GM19023 (cell line): ENCODE measurements at regions not wholly inside any gene's neighbourhood (a gene's known extent, or its start where the extent isn't known, plus 50 kb on each side); places are given as distances from the start of the nearest gene placed in this dataset.

Source experiments
- ATAC-seq: cut with Tn5 transposase; IDR thresholded peaks from one replicate; pipeline ENCODE4 v1.9.1; 2021; ENCODE audit warnings: mild to moderate bottlenecking, moderate library complexity; ENCODE audit not compliant: unreplicated experiment

DNA sequence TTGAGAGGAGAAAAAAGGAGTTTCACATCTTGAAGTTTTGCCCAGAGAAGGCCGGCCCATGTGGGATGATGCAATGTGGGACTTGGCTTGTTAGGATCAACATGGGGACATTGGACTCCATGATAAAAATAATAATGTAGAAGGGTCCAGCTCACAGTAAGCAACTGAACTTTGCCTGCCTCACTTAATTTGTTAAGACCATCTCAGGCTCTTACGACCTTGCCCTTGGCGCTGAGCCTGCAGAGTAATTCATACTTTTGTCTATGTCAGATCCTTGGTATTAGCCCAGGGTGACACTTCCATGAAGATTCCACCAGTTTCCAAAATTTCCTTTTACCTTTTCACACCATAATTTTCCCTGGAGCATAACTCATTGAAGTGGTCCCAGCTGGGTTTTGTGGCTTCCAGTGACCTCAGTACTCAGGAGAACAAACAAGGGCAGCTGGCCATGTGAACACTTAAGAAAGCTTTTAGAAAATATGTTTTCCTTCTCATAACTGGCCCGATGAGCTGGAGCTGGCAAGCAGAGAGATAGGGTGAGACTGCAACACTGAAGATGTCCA lies 315.4 kb upstream of the RASGRP1 start:
- ATAC-seq = no peak

DNA sequence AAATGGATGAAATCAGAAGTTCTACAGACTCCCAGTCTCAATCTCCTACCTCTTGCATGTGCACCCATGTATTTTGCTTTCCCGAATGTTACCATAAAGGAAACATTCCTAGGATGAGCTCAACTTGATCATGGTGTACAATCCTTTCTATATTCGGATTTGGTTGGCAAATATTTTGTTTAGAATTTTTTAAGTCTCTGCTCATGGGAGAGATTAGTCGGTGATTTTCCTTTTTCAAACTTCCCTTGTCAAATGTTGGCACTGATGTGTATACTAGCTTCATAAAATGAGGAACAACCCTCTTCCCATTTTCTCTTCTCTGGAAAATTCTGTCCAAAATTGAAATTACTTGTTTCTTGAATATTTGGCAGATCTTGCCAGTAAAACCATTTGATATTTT lies 317.6 kb upstream of the RASGRP1 start:
- no peak for ATAC-seq

DNA sequence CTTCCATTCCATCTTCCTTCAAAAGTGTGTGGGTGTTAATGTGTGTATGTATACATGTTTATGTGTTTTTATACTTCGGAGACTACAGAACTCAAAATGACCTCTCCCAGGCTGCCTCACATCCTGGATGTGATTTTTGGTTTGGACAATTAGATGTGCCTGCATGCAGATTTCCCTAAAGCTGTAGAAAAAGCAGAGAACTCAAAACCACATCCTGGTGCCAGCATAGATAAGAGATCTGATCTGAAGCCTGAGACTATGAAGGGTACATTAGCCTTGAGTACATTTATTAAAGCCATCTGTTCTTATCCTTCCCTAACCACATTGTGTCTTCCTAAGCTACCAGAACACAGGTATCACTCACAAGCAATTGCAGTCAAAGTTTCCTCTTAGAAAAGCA lies 319.4 kb upstream of the RASGRP1 start:
- ATAC-seq = no peak

GRCh38 chr15:38885001-38885400 lies 320.4 kb upstream of the RASGRP1 start:
- no peak for ATAC-seq

DNA sequence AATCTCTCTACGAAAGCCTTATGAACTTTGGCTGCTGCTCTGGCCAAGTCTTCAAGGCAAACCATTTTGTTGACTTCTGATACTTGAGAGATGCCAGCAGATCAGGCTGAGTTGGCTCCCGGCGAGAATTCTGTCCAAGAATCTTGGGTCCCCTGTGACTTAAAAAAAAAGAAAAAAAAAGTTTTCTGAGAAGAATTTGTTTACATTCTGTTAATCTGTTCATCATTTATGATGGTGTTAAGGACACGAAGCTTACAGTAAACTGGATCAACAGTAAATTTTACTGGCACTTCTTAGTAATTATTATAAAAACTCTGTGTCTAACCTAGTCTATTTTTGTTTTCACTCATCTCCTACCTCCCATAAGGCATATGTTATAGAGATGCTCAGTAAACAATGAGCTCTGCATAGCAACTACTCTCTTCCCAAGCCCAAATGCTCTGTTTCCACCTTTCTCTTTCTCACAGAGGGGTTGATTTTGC lies 320.9 kb upstream of the RASGRP1 start:
- no peak for ATAC-seq

DNA sequence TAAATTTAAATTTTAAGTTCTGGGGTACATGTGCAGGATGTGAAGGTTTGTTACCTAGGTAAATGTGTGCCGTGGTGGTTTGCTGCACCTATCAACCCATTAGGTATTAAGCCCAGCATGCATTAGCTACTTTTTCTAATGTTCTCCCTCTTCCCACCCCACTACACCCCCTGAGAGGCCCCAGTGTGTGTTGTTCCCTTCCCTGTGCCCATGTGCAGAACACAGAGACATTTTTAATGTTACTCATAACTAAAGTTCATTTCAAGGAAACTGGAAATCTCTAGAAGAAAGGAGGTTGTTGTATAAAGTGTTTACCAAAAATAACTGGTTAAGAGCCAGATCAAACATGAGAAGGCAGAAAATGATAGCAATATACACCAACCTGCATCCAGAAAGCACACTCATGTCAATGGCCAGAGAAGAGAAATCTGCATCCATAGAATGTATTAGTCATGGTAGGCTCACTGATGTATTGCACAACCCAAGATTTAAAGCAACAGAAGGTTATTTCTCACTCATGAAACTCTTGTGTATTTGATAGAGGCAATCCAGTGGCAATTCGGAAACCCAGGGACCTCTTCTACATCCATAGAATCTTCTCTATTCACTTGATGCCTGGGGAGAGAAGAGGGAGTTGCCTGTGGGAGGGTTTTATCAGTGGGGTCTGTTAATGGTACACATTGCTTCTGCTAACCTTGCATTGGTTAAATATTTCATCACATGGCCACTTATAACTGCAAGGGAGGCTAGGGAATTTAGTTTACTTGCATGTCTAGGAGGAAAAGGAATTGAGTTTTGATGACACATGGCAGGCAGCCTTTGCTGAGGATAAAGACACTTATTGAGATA lies 321.9 kb upstream of the RASGRP1 start:
- ATAC-seq = no peak

GRCh38 chr15:38888701-38889221 lies 324.1 kb upstream of the RASGRP1 start:
- no peak for ATAC-seq

DNA sequence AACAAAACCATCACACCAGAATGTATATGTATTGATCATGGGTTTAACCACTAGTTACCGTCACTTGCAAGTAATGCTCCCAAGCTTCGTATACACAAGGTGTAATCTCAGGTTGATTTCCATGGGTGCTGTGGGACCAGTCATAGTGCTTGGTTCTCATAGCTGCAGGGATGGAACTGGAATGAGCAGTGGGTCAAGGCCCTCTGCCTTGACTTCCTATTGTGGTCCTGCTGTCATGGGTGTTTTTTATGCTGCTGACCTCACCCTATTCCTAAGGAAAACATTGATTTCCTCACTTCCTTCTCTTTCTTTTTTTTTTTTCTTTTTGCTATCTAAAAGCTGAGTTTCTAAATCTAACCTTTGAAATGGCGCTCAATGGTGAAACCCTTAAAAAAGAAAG lies 325.6 kb upstream of the RASGRP1 start:
- ATAC-seq = no peak

DNA sequence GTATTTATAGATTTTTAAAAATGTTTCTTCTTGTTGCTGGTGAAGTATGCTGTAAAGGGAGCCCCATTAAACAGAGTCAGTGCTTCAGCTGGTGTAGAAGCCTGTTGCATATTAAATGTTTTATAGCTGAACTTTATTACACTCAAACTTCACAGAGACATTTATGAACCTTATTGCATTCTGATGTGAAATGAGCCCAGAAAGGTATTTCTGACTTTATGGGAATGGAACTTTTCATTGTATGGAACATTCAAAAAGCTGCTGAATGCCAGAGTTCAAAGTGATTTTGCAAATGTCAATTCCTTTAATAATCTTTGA lies 329.3 kb upstream of the RASGRP1 start:
- ATAC-seq = no peak

- no peak for ATAC-seq
Observed at GRCh38 chr15:38894243-38894948, 329.8 kb upstream of the RASGRP1 start.

DNA sequence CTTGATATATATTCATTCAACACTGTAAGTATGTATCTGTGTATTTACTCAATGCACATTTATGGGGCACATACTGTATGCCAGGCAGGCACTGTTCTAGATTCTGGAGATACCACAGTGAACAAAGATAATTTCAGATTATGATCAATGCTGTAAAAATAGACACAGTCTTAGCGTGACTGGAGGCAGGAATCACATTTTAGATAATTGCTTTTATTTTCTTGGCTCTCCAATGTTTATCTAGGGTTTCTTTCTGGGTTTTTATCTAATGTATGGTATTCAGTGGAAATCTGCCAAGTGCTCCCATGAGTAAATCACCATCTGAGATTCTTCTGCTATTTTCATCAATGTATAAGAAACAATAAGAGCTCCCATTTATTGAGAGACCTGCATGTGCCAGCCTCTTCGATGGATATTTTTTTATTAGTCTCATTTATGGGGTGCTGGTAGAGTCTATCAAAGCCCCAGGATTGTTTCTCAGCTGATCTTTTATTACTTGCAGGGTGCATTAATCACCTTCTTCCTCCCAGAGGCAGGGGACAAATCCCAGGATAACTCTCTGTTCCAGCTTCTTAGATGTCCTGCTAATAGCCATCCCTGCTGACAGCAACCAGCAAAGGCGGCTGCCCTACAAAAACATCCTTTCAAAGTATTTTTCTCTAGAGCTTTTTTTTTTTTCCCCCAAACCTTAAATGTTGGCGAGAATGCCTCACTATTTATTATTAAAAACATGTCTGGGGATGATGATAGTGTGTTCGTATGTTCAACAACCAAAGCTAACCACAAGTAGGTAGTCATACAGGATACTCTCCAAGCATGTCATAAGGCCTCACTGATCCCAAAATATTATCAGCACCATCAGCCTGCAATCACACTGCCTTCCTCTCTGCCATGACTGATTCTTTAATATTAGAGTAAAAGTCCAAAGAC lies 331.0 kb upstream of the RASGRP1 start:
- no peak for ATAC-seq

GRCh38 chr15:38896647-38897046 lies 332.0 kb upstream of the RASGRP1 start:
- no peak for ATAC-seq

DNA sequence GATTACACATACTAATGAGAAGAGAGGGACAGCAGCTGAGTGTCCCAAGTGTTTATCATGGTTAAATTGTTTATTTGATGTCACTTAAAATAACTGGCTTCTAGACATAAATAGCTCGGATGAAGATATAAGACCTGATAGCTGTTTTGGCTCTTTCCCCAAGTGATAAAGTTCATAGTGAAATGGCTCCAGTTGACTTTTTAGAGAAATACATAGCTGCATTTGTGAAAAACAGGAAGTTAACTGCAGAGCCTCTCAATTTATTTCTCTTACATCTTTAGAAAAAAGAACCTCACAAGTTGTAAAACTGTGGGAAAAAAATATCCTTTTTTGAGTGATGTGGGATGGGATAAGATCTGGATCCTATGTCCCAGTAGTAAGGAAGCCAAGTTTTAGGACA lies 332.9 kb upstream of the RASGRP1 start:
- no peak for ATAC-seq

DNA sequence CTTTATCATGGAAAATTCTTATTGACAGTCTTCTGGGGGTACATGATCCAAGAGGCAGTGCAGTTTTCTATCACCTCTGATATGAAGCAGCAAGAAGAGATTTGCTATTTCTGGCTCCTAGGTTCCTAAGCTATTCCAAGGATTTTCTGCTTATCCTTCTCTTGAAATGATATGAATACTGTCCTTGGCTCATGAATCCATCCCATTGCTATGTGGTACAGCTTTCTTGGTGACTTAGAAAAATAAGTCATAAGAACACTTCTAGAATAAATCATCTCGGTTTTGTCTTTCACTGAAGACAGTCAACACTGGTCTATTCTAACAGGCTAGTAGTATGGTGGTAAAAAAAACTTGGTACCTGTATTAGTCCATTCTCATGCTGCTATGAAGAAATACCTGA lies 333.6 kb upstream of the RASGRP1 start:
- no peak for ATAC-seq

DNA sequence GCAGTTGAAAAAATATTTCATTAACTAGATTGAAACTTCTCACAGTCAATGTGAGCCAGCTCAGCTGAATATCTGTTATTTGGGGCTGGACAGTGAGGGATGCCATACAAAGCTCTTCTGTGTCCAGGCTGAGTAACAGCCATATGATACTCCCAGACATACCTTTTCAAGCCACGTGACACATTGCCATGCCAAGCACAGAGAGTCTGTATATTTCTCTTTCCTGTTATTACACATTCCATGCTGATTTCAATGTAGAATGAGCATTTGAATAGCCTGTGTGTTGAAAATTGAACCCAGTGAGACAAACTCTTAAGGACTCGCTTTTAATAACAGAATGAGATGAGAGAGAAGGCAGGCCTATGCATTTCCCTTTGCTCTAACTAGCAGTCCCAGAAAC lies 334.7 kb upstream of the RASGRP1 start:
- no peak for ATAC-seq

DNA sequence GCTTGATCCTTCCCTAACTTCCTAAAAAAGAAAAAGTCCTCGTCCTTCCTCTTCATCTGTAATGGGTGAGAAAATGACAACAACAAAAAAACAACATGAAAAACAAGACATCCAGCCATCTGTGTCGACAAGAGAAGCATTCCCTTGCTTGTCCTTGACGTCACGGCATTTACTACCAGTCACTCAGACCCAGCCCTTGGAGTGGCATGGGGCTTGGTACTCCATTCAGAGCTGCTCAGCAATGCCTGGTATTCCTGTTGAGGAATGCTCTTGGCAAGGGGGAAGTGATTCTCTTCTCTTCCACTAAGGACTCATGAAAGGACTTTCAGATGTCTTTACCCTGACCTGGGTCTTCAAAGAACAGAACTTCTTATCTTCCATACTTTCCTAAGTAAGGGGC lies 339.7 kb upstream of the RASGRP1 start:
- no peak for ATAC-seq

GRCh38 chr15:38905632-38906031 lies 341.0 kb upstream of the RASGRP1 start:
- ATAC-seq = no peak

GRCh38 chr15:38920966-38921365 lies 356.4 kb upstream of the RASGRP1 start:
- no peak for ATAC-seq

DNA sequence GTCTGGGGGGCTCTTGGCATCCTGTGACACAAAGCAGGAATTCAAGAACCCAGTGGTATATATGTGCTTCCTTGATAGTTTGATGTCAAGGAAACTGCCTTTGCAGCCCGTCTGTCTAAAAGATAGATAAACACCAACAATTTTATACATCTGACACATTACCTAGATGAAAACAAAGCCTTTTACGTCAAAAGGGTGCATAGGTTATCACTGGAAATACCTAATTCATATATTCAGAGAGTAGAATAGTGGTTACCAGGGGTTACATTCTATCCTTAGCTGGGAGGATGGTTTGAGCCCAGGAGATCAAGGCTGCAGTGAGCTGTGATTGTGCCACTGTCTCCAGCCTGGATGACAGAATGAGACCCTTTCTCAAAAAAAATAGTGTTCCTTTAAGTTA lies 356.9 kb upstream of the RASGRP1 start:
- ATAC-seq = no peak

DNA sequence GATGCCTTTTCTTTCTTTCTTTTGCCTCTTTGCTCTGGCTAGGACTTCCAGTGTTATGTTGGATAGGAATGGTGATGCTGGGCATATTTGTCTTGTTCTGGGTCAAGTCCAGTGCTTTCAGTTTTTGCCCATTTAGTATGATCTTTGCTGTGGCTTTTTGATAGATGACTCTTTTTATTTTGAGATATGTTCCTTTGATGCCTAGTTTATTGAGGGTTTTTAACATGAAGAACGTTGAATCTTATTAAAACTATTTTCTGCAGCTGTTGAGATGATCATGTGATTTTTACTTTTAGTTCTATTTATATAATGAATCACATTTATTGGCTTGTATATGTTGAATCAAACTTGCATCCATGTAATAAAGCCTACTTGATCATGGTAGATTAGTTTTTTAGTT lies 363.8 kb upstream of the RASGRP1 start:
- no peak for ATAC-seq
